ENCODE measurements at regions not wholly inside any gene's neighbourhood (a gene's known extent, or its start where the extent isn't known, plus 50 kb on each side); places are given as distances from the start of the nearest gene placed in this dataset.

DNA sequence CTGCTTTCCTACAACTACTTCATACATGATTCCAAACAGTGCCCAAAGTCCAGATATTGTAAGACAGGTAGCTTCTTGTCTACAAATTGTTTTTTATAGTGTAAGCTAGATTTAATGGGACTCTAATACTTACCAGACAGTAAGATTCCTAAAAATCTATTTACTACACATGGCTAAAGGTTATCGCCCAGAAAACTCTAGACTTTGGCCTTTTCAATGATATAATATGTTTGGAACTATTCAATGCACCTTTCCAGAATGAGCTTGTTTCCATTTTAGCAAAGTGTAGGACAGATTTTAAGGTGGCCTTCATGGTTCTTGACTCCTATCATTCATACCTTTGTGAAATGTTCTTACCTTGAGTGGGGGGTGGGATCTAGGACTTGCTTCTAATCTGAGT, 951.0 kb downstream of the SORCS1 start:
- no peak for TF ChIP-seq EP300 (IDR thresholded peaks at IDR 0.05)
- TF ChIP-seq, protein P1, sequence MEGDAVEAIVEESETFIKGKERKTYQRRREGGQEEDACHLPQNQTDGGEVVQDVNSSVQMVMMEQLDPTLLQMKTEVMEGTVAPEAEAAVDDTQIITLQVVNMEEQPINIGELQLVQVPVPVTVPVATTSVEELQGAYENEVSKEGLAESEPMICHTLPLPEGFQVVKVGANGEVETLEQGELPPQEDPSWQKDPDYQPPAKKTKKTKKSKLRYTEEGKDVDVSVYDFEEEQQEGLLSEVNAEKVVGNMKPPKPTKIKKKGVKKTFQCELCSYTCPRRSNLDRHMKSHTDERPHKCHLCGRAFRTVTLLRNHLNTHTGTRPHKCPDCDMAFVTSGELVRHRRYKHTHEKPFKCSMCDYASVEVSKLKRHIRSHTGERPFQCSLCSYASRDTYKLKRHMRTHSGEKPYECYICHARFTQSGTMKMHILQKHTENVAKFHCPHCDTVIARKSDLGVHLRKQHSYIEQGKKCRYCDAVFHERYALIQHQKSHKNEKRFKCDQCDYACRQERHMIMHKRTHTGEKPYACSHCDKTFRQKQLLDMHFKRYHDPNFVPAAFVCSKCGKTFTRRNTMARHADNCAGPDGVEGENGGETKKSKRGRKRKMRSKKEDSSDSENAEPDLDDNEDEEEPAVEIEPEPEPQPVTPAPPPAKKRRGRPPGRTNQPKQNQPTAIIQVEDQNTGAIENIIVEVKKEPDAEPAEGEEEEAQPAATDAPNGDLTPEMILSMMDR (IDR thresholded peaks at IDR 0.05), result no peak
- TF ChIP-seq POLR2AphosphoS5 (IDR thresholded peaks at IDR 0.05), result no peak

Measured in esophagus muscularis mucosa (tissue), 4 donors.